Uterus (tissue), 3 donors: ENCODE measurements at regions not wholly inside any gene's neighbourhood (a gene's known extent, or its start where the extent isn't known, plus 50 kb on each side); places are given as distances from the start of the nearest gene placed in this dataset.

Experiments
- DNase-seq, 2 donors: peaks; one replicate each; pipeline ENCODE4 v3.0.0-alpha.2; 2019 to 2020
- H3K27ac ChIP-seq, 2 donors: fragments of 200-600 bp; sonication (generic); 1 replicate in 1 of 2; 2 replicates in 1 of 2; pipeline ENCODE4 v1.5.1; 2016 to 2018
- H3K27me3 ChIP-seq, 2 donors: fragments of 200-600 bp; sonication (generic); one replicate each; pipeline ENCODE4 v1.5.1; 2018 to 2019; ENCODE audit warnings: control low read depth in 1 of 2
- H3K36me3 ChIP-seq, 2 donors: fragments of 200-600 bp; sonication (generic); one replicate each; pipeline ENCODE4 v1.5.1; 2019; ENCODE audit warnings: control low read depth in 1 of 2
- H3K4me1 ChIP-seq, 2 donors: fragments of 200-600 bp; sonication (generic); one replicate each; pipeline ENCODE4 v1.5.1; 2018 to 2019; ENCODE audit warnings: control low read depth in 1 of 2
- H3K4me3 ChIP-seq, 2 donors: fragments of 200-600 bp; sonication (generic); 1 replicate in 1 of 2; 2 replicates in 1 of 2; pipeline ENCODE4 v1.5.1; 2018 to 2019; ENCODE audit warnings: mild to moderate bottlenecking in 1 of 2
- H3K9me3 ChIP-seq, 2 donors: fragments of 200-600 bp; sonication (generic); one replicate each; pipeline ENCODE4 v1.5.1; 2019; ENCODE audit warnings: control low read depth in 1 of 2
- CTCF ChIP-seq, 4 experiments: fragments of 200-600 bp in 2 of 4; fragments of 450-650 bp in 2 of 4; sonication (generic) in 2 of 4; IDR thresholded peaks; one replicate each; pipeline ENCODE4 v1.5.1; 2016 to 2019; ENCODE audit warnings: antibody characterized with exemption in 4 of 4, mild to moderate bottlenecking in 2 of 4, moderate library complexity in 1 of 4
- POLR2A ChIP-seq, 2 donors: fragments of 450-650 bp; IDR thresholded peaks; one replicate each; pipeline ENCODE4 v1.6.1; 2016; ENCODE audit warnings: antibody characterized with exemption in 2 of 2, mild to moderate bottlenecking in 1 of 2, moderate library complexity in 1 of 2
- intact Hi-C: fragments of 100-400 bp; cut with DNase I; formaldehyde crosslinking; loops from one replicate; pipeline ENCODE4 v1.15.1; 2023; ENCODE audit warnings: low total_unique reads
- donor health status: DM: yes; HTN: yes; CAD: no.

- no peak for DNase-seq
- H3K27me3 ChIP-seq: no peaks in the 10 kb centered on the region
- intact Hi-C loops: no loop called here
- H3K4me3 ChIP-seq: no peak overlapping the region
- TF ChIP-seq POLR2A (IDR thresholded peaks at IDR 0.05): no peak
- no peak for TF ChIP-seq CTCF (IDR thresholded peaks at IDR 0.05)
- H3K27ac ChIP-seq: peak overlapping the region; percentile 83
- no peaks in the 10 kb centered on the region for H3K36me3 ChIP-seq
- no peaks in the 10 kb centered on the region for H3K4me1 ChIP-seq
- no peaks in the 10 kb centered on the region for H3K9me3 ChIP-seq
These were observed 172.3 kb upstream of the IER5L start for GRCh38 chr9:129350143-129350935.

DNA sequence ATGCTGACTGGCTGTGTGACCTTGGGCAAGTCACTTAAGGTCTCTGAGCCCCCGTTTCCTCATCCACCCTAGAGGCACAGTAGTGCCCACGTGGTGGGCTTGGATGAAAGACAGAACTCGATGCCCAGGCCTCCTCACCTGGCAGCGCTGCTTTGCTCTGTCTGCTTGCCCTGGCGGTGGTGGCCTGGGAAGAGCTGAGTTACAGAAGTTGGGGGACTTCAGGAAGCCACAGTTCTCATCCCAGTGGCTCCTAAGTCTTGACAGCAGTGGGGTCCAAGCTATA is 171.5 kb upstream of the IER5L start:
- DNase-seq: no peak
- H3K4me1 ChIP-seq: no peaks in the 10 kb centered on the region
- H3K4me3 ChIP-seq: no peak overlapping the region
- no peak overlapping the region for H3K27ac ChIP-seq
- H3K27me3 ChIP-seq: no peaks in the 10 kb centered on the region
- intact Hi-C loops: no loop called here
- TF ChIP-seq CTCF (IDR thresholded peaks at IDR 0.05) (no peak), POLR2A (IDR thresholded peaks at IDR 0.05) (no peak)
- H3K36me3 ChIP-seq: no peaks in the 10 kb centered on the region
- no peaks in the 10 kb centered on the region for H3K9me3 ChIP-seq

- H3K4me3 ChIP-seq: no peak overlapping the region
- peak overlapping the region in 1 of 2 donors; percentile 9 for H3K27ac ChIP-seq
- H3K4me1 ChIP-seq: no peaks in the 10 kb centered on the region
- H3K9me3 ChIP-seq: no peaks in the 10 kb centered on the region
- H3K27me3 ChIP-seq: no peaks in the 10 kb centered on the region
- TF ChIP-seq CTCF (IDR thresholded peaks at IDR 0.05): no peak
- TF ChIP-seq POLR2A (IDR thresholded peaks at IDR 0.05): no peak
- DNase-seq: no peak
- intact Hi-C loops: no loop called here
- H3K36me3 ChIP-seq: no peaks in the 10 kb centered on the region
These were observed 171.0 kb upstream of the IER5L start for GRCh38 chr9:129348890-129349664.

GRCh38 chr9:129347316-129348120 is 169.5 kb upstream of the IER5L start:
- Histone ChIP-seq H3K36me3 (no peaks in the 10 kb centered on the region), H3K4me1 (no peaks in the 10 kb centered on the region), H3K9me3 (no peaks in the 10 kb centered on the region), H3K4me3 (no peak overlapping the region), H3K27ac (peak overlapping the region in 1 of 2 donors; percentile 30), H3K27me3 (no peaks in the 10 kb centered on the region)
- TF ChIP-seq POLR2A (IDR thresholded peaks at IDR 0.05) (no peak), CTCF (IDR thresholded peaks at IDR 0.05) (no peak)
- DNase-seq: peak in 1 of 2 donors; percentile 46
- intact Hi-C loops: no loop called here
